UCSD-AML1 (cell line): ENCODE measurements at regions not wholly inside any gene's neighbourhood (a gene's known extent, or its start where the extent isn't known, plus 50 kb on each side); places are given as distances from the start of the nearest gene placed in this dataset.
"Not testable (repeated sequence)": the region's sequence is repeated elsewhere in the genome, so short reads cannot be mapped to it uniquely, and the experiment has no call there.

Experiments
- DNase-seq: peaks from one replicate; lab custom pipeline; 2025; ENCODE audit not compliant: unreplicated experiment; lab: John Stamatoyannopoulos, UW

GRCh38 chr3:135629701-135630408 lies 335.7 kb upstream of the PPP2R3A start:
- DNase-seq, result no peak

GRCh38 chr3:135632556-135633065 lies 332.9 kb upstream of the PPP2R3A start:
- DNase-seq, result no peak

DNA sequence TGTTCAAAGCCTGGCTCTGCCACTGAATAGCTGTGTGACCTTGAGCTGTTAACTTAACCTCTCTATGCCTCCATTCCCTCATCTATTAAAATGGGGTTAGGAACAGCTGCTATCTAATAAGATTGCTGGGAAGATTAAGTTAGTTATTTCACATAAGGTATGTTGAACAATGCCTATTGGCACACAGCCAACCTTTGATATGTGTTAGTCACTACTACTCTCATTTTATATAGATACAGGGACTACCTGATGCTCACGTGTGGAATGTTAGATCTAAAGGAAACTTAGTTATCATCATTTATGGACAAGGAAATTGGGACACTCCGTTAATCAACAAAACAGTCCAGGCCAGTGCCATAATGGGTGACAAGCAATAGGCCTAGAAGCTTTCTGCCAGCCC lies 332.4 kb upstream of the PPP2R3A start:
- no peak for DNase-seq

- DNase-seq, result no peak
Measured at GRCh38 chr3:135636596-135636995, 328.9 kb upstream of the PPP2R3A start.

DNA sequence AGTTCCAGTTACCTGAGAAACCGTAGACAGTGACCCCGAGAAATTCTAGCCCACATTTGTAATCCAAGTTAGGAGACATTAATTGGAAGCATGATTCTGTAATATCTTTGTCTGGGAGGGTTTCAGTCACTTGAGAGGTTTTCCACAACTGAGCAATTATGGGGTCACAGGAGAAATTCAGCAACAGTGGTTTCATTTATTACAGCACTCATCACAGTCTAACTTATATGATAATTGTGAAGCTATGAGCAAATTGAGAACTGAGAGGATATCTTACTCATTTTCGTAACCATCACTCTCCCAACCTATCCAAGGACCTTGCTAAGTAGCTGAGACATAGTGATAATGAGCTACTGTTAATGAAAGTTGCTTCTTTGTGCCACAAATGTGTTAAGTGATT lies 328.5 kb upstream of the PPP2R3A start:
- no peak for DNase-seq

GRCh38 chr3:135641761-135642160 lies 323.8 kb upstream of the PPP2R3A start:
- DNase-seq, result no peak

- no peak for DNase-seq
Measured at GRCh38 chr3:135645541-135645940, 320.0 kb upstream of the PPP2R3A start.

GRCh38 chr3:135646873-135647272 lies 318.7 kb upstream of the PPP2R3A start:
- DNase-seq, result no peak

DNA sequence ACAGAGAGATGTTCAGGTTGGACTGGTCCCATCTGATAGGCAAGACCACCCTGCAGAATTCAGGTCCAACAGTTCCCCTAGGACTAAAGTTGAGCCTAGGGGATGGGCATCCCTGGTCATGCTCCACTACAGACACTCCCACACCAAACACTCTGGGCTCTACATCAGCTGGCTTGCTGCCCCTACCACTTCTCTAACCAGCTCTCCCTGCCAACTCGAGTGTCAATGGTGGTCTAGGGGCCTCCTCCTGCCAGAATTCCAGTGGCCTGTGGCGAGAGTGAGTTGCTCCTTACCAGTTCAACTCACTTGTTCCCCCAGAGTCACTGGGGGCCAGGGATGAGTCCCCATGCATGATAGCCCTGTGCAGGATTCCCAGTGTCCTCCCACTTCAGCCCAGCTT lies 316.2 kb upstream of the PPP2R3A start:
- DNase-seq, result no peak

GRCh38 chr3:135650309-135650708 lies 315.2 kb upstream of the PPP2R3A start:
- DNase-seq, result no peak

GRCh38 chr3:135652388-135652787 lies 313.1 kb upstream of the PPP2R3A start:
- DNase-seq, result no peak

DNA sequence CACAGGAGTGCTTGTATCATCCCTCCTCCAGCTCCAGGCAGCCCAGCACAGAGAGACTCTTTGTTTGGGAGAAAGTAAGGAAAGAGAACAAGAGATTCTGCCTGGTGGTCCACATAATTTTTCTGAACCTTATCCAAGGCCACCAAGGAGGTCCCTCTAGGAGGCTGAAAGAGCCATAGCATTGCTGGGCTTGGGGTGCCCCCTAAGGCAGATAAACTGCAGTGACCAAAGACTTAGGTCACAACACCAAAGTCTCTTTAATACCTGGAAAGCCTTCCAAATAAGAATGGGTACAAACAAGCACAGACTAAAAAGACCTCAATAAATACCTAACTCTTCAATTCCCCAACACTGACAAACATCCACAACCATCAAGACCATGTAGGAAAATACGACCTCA lies 310.2 kb upstream of the PPP2R3A start:
- DNase-seq, result no peak

DNA sequence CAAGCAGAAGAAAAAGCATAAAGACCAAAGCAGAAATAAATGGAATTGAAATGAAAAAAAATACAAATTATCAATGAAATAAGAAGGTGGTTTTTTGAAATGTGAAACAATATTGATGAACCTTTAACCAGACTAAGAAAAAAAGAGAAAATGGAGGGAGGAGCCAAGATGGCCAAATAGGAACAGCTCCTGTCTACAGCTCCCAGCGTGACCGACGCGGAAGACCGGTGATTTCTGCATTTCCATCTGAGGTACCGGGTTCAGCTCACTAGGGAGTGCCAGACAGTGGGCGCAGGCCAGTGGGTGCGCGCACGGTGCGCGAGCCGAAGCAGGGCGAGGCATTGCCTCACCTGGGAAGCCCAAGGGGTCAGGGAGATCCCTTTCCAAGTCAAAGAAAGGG lies 307.1 kb upstream of the PPP2R3A start:
- not testable (repeated sequence) for DNase-seq

GRCh38 chr3:135667061-135667460 lies 298.5 kb upstream of the PPP2R3A start:
- no peak for DNase-seq

DNA sequence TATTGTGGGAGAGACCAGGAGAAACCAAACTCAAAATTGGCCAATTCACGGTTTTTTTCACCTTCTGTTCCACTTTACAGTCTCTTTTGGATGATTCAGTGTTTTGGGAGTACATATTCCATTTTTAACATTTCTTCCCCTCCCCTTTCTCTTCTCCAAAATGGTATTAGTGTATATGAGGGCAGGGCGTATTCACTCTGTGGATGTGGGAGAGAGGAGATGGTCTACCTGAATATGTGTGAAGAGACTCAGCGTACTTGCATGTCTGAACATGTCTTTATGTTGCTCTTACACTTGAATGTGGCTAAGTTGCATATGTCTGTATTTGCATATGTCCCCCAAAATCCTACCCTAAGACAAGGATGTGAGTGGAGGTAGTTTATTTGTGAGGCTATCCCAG lies 291.0 kb upstream of the PPP2R3A start:
- no peak for DNase-seq

DNA sequence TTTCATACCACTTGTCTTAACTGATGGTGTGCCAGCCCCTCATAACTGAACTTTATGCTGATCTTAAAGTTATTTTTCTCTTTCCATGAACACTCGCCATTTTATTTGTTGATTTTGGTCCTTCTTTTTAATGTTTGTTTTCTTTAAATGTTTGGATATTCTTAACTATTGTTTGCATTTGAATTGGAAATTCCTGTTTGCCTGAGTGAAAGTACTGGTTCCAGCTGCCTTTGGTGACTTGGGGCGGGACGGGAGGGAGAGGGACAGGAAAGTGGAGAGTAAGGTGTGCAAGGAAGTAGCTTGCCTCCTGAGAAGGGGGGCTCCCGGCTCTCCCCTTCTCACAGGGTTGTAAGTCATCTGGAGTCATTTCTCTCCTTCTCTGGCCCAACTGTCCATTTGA lies 287.1 kb upstream of the PPP2R3A start:
- DNase-seq, result no peak

- no peak for DNase-seq
Measured at GRCh38 chr3:135688003-135688402, 277.5 kb upstream of the PPP2R3A start.

DNA sequence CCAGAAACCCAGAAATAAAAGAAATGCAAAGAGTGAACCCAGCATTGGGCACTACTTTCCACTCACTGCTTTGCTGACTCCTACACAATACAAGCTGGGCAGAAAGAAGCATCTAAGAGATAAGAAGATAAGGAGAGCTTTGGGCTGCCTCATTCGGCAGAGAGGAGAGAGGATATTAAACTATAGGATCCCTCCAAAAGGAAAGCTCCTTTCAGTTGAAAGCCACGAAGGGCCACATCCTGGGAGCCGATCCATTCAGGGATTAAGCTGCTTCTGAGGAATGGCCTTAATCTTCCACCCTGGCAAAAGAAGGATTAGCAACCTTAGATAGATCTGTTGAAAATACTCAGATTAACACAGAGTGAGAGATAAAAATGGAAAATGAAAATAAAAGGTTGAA lies 274.9 kb upstream of the PPP2R3A start:
- DNase-seq, result no peak

GRCh38 chr3:135691240-135691639 lies 274.3 kb upstream of the PPP2R3A start:
- DNase-seq, result no peak

- no peak for DNase-seq
Measured at GRCh38 chr3:135694142-135694541, 271.4 kb upstream of the PPP2R3A start.

DNA sequence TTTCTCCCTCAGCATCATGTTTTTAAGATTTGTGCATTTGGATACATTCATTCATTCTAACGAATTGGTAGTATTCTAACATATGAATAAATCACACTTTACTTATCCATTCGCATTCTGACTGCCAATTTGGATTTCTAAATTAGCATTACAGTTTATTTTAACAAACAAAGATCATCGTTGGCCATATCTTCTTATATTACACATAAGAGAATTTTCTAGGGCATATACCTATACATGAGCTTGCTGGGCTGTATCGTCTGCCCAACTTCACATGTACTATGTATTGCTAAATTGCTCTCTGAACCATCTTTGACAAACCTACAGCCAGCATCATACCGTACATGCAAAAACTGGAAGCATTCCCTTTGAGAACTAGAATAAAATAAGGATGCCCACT lies 265.8 kb upstream of the PPP2R3A start:
- DNase-seq, result no peak

DNA sequence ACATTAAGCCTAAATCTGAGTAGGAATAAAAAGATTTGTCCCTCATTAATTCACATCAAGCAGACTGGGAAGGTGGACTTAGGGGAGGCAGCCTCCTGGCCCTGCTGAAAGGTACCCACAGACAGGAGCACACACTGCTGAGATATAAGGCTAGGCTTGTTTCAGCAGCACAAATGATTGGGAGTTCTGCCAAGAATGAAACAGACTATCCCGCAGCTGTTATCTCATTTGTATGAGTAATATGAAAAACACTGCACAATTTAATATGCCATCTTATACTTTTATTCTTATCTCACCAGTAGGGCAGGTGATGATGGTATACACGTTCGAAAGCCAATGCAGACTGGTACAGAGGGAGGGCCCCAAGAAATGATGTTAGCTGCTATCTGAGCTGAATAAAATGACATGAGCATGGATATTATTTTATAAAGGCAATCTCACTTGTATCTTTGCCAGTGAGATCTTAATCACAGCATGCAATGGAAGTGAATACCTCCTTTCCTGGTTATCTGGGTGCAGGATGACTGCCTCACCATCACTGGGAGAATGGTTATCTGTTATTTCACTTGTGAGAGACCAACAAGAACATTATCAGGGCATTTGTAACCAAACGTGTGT lies 258.7 kb upstream of the PPP2R3A start:
- DNase-seq, result no peak

- no peak for DNase-seq
Measured at GRCh38 chr3:135719449-135719848, 246.1 kb upstream of the PPP2R3A start.
